GM19438 (cell line): ENCODE measurements at regions not wholly inside any gene's neighbourhood (a gene's known extent, or its start where the extent isn't known, plus 50 kb on each side); places are given as distances from the start of the nearest gene placed in this dataset.
"Not testable (repeated sequence)": the region's sequence is repeated elsewhere in the genome, so short reads cannot be mapped to it uniquely, and the experiment has no call there.

Experiments used
- ATAC-seq: cut with Tn5 transposase; IDR thresholded peaks from one replicate; pipeline ENCODE4 v1.9.1; 2021; ENCODE audit warnings: low read depth; ENCODE audit not compliant: unreplicated experiment

DNA sequence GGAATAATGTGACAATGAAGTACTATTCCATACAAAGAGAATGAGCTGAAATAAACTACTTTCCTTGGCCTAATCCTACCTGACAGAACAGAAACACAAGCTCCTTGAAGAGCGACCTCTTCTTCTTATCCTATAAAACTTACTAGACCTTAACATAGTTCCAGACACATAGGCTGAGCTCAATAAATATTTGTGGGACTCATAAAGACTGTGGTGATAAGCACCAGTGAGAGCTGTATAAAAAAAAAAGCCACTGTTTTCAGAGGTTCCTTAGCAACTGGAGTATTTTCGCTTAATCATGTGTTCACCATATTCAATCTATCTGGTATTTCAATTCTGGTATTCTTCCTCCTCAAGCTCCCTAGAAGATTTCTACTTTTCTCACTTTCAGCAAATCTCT is 1129.6 kb downstream of the STPG2 start:
- ATAC-seq = no peak

DNA sequence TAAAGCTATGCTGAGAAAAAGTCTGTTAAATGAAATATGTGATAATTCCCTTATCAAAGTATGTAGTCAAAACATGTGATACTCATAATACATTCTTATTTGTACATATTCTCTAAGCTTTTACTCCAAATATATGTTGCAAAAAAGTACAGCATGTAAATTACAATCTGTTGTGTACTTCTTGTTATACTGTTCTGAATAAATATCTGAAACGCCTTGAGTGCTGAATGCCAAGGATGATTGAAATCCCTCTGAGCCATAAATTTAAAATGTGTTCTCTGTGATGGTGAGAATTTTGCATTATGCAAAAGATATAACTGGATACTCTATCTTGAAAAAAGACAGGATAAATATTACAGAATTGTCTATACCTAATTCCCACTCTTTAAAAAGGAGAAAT is 1128.0 kb downstream of the STPG2 start:
- no peak for ATAC-seq

DNA sequence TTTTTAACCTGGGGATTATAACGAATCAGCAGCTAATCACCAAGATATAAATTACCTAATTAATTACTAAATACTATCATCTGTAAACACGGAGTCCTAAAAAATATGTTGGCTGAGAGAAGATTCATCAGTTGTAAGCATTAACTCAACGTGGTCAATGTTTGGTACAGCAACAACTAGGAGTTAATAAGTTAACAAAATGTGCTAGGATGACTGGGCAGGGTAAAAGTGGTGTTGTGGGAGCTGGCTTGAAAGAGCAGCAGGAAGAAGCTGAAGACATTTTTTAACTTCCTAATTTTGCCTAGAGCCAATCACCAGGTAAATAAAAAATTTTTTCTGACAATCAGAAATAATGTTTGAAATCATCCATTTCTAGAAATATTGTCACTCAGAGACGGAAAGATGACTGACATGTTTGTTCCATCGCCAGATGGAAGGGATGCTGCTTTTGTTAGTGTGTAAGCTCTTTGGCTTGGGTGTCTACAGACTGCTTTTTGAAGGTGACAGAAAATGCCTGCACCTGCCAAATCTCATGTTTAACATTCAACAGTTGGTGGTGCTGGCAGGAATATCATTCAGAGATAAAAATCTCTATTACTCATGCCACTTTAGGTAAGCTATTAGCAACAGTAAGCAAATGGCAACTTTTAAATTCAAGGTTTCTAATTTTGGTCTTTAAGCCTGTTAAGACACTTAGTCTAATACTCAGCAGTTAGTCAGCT is 1126.9 kb downstream of the STPG2 start:
- ATAC-seq = no peak

DNA sequence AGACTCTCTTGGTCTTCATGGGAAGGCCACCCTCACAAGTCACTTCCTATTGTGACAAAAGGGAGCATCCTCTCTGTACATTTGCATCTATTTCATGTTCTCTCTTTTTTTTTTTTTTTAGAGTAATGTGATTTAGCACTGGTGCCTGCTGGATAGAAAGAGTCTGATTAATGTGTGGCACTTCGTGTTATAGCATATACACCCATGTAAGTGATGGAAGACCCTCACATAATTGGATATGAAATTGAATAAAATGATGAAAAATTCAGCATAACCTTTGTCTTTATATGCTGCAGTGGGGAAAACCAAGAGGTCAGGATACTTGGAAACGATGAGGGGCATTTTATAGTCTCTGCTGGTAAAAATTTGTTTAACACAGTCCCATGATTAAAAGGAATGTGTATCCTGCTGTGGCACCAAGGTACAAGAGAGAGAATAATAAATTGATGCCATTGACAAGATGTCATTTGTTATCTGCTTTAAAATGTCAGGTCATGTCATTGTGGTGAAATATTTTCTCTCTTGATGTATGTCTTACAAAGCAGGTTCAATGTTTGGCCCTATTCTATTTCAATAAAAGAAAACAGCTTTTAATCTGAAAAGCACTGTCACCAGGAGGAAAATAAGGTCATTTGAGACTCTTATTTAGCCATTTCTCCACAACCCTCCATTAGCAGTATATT is 1115.4 kb downstream of the STPG2 start:
- ATAC-seq = no peak

DNA sequence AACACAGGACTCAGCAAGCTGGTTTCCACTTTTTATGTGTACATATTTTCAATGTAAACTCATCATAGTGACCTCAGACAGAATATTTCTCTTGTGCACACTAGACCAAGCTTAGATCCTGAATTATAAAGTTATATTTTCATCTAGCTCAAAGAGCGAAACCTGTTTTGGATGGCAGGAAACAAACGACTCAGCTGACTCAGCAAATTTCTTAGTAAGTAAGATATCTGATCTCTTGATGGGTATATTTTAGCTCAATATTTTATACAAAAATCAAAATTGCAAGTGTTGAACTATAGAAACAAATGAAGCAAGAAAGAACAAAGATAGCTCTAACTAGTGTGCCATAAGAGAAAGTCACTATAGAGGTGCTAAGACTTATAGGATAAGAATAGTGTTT is 1114.5 kb downstream of the STPG2 start:
- no peak for ATAC-seq

DNA sequence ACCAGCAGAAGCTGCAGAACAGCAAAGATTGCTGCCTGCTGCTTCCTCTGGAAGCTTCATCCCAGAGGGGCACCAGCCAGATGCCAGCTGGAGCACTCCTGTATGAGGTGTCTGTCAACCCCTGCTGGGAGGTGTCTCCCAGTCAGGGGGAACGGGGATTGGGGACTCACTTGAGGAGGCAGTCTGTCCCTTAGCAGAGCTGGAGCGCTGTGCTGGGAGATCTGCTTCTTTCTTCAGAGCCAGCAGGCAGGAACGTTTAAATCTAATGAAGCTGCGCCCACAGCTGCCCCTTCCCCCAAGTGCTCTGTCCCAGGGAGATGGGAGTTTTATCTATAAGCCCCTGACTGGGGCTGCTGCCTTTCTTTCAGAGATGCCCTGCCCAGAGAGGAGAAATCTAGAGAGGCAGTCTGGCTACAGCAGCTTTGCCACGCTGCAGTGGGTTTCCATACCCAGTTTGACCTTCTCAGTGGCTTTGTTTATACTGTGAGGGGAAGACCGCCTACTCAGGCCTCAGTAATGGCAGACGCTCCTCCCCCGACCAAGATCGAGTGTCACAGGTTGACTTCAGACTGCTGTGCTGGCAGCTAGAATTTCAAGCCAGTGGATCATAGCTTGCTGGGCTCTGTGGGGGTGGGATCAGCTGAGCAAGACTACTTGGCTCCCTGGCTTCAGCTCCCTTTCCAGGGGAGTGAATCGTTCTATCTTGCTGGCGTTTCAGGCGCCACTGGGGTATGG is 1105.7 kb downstream of the STPG2 start:
- not testable (repeated sequence) for ATAC-seq

DNA sequence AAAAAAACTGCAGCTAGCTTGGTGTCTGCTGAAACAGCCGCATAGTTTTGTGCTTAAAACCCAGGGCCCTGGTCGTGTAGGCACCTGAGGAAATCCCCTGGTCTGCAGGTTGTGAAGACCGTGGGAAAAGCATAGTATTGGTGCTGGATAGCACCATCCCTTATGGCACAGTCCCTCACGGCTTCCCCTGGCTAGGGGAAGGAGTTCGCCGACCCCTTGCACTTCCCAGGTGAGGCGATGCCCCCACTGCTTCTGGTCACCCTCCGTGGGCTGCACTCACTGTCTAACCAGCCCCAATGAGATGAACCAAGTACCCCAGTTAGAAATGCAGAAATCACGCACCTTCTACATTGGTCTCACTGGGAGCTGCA is 1105.1 kb downstream of the STPG2 start:
- ATAC-seq = no peak

DNA sequence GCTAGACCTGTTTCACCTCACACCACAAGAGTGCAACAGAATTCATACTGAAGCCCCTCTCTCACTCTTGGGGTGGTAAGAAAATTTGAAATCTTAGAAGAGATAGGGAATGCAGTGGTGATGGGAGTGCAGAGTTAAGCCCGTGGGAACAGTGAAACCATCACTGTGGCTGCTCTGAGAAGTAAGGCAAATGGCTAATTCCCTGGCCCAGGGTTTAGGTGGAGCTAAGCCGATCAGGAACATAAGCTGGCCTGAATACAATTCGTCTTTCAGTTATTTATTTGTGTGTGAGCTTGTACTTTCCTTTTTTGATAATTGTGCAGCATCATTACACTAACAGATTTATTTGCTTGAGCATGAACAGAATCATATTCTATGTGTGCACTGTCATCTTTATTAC is 1070.6 kb downstream of the STPG2 start:
- ATAC-seq = no peak

DNA sequence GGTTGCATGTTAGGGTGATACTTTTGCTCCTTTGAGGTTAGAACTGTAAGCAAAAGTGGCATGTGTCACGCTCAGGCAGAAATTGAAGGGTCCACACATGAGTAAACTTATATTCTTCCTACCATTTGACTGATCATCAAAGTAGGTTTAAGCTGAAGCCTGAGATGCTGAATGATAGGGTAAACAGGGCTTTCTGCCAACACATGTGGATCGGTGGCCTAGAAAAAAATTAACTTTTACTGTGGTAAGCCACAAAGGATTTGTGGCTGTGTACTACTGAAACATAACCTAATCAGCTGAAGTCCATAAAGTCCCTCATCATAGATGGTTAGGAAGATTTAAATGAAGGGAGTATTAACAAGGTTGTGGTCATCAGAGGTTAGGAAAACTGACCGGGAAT is 1070.1 kb downstream of the STPG2 start:
- ATAC-seq = no peak

DNA sequence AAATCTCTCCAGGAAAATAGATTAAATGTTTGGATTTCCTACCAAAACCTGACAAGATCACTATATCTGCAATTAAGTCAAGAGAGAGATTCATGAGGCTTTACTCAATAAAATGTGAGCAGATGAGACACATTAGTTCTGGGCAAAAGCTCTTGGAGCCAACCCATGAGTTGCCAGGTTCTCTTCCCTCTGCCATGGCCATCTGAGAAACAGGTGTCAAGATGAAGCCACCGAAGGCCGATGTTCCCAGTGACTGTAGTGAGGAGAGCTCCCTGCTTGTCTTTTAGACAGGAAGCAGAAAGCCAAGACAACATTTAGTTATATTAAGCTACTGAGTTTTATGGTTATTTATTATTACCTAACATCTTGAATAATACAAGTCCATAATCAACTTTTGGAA is 1068.7 kb downstream of the STPG2 start:
- ATAC-seq = no peak

DNA sequence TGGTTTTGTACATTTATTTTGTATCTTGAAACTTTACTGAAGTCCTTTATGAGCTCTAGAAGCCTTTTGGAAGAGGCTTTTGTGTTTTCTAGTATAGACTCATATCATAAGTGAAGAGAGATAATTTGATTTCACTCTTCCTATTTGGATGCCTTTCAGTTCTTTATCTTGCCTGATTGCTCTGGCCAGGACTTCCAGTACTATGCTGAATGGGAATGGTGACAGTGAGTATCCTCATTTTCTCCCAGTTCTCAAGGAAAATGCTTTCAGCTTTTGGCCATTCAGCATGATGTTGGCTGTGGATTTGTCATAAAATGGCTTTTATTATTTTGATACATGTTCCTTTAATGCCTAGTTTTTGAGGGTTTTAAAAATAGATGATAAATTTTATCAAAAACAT is 1061.3 kb downstream of the STPG2 start:
- no peak for ATAC-seq

DNA sequence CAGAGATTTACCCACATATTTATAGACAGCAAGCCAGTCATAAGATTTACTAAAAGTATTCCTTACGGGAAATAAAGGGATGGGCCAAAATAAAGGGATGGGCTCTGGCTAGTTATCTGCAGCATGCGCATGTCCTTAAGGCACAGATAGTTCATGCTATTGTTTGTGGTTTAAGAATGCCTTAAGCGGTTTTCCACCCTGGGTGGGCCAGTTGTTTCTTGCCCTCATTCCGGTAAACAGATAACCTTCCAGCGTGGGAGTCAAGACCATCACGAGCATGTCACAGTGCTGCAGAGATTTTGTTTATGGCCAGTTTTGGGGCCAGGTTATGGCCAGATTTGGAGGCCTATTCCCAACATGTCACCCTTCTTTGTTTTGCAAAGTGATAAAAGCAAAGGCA is 1046.2 kb downstream of the STPG2 start:
- not testable (repeated sequence) for ATAC-seq

DNA sequence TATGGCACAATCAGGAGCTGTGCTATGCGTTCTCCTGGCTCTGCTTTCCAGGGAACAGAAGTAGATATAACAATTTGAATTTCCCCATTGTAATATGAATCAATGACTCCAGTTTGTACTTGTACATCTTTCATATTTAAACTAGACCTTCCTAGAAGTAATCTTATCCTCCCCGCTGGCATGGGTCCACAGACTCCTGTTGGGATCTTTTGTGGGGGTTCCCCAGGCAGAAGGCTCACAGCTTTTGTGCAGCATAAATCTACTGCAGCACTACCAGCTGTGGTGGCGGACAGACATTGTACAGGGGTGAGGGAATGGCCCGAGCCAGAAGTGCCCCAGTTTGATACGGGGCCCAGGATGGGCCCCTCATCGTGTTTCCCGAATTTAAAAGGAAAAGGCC is 1042.1 kb downstream of the STPG2 start:
- not testable (repeated sequence) for ATAC-seq

DNA sequence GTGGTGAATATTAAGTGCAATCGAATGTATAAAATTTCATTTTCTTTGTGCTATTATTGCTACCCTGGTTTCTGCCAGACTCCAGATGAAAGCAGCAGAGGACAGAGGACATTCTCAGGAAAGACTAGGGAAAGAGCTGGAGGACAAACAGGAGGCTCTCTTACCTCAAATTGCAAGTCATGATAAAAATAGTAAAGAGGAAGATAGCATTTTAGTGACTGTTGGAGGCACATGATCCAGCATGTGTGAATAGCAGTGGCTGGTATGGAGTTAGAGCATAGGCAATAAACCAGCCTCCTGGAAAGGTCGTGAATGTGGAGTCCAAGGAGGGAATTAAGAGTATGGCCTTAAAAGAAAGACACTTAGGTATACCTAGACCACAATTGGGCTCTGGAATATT is 1040.0 kb downstream of the STPG2 start:
- ATAC-seq = no peak

DNA sequence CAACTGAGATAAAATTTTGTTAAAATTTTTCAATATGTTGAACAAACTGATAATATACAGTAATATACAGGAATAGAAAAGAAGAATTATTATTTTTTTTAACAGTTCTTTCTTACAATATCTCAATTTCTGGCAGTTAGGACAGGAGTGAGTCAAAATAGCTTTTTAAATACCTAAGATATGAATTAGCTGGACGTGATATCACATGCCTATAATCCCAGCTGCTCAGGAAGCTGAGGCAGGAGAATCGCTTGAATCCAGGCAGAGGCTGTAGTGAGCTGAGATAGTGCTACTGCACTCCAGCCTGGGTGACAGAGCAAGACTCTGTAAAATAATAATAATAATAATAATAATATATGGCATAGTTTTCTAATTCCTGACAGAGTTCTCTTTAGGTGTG is 1039.3 kb downstream of the STPG2 start:
- no peak for ATAC-seq

DNA sequence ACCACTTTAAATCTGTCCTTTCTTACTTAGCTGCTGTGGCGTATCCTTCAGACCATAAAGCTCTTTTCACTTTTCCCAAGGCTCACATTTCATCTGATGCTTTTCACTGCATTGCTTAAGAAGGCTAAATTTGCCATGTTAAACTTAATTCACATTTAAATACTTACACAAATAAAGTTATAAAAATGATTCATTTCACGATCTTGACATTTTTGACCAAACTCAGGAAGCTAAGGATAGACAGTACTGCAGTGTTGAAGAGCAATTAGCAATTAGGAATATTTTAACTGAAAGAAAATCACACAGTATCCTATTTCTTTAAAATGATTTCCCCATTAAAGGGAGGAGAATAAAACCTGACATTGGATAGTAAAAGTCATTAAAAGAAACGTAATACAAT is 1038.6 kb downstream of the STPG2 start:
- ATAC-seq = no peak

DNA sequence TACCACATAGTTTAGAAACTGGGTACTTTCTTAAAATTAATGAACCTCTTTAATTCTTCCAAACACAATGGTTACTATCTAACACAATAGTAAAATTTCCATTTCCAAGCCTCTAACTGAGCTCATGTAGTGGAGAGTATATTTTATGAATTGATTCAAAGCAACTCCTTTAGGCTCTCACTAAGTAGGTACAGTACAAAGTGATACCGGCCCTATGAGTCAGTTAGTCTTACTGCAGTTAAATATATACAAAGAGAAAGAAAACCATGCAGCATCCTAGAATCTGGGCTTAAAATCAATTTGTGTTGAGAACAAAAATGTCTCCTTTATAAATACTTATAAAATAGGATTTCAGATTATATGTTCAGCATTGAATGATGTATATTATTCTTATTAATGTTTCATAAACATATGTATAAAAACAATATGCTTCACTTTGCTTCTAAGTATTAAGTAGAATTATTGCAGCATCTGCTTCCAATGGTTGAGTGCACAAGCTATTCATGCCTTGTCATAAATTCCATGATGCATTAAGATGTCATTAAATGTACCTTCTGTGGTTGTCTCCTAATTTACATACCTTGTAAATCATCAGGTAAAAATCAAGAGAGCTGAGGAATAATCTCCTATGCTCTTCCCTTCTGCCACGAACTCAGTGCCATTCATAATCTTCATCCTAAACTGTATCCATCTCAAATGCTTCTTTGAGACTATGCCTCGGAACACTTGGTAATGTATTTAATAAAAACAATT is 1037.8 kb downstream of the STPG2 start:
- ATAC-seq = no peak

DNA sequence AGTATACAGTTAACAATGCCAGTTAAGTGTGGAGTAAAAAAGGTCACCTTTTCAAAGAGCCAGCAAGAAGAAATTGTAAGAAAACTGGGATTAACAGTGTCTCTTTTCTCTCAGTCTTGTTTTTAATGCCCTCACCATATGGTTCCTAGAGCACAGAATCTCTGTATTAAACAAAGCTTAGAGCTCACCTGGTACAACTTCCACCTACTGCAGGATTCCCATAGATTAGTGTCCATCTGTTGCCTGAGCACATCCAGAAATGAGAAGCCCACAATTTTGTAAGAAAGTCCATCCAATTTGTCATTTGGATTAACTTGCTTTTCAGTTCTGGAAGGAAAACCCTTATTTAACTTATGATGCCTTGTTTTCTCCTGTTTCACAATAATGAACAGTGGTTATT is 1037.1 kb downstream of the STPG2 start:
- ATAC-seq = no peak

DNA sequence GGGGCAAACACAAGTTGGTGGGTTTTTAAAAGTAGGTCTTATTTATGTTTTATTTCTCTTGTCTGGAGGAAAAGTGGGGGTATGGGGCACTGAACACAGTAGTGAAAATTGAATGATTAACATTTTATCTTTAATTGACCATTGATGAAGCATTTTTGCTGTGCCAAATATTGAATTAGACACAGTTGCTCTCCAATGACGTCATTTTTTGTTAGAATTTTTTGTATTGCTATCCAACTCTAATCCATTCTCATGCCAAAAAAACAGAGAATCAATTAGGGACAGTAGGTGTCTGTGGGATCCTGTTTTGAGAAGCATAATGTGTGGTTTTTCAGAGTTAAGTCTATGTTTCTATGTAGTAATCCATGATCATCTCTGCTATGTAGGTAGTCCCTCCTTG is 1032.8 kb downstream of the STPG2 start:
- no peak for ATAC-seq

DNA sequence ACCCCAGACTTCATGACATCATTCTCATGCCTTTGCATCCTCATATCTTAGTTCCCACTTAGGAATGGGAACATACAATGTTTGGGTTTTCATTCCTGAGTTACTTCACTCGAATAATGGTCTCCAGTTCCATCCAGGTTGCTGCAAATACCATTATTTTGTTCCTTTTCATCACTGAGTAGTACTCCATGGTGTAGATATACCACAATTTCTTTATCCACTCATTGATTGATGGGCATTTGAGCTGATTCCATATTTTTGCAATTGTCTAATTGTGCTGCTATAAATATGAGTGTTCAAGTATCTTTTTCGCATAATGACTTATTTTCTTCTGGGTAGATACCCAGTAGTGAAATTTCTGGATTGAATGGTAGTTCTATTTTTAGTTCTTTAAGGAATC is 1026.8 kb downstream of the STPG2 start:
- ATAC-seq = no peak

DNA sequence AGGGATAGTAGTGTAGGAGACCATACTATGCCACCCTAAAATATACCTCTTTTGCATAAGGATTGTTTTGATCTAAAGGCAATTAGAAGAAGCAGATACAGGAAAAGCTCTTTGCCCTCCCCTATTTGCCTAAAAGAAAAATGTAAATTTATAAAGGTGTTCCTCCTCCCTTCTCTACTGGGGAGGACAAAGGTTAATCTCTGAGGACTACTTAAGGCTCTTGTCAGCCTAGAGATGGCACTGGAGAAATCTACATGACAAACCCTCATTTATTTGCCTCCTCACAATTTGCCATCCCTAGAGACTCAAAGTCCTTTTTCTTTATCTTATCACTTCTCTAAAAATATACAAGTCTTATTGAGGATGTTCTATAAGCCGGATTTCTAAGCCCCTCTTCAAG is 1021.8 kb downstream of the STPG2 start:
- ATAC-seq = no peak
